ENCODE measurements at regions not wholly inside any gene's neighbourhood (a gene's known extent, or its start where the extent isn't known, plus 50 kb on each side); places are given as distances from the start of the nearest gene placed in this dataset.

- Histone ChIP-seq H3K4me3 (ENCODE audit: insufficient read depth, low read length, poor library complexity, severe bottlenecking) (no peak overlapping the region), H3K9me2 (replicated peaks; ENCODE audit: insufficient read depth, low read length) (no peaks in the 10 kb centered on the region), H4K20me1 (ENCODE audit: low read depth, low read length) (no peaks in the 10 kb centered on the region), H3K27ac (ENCODE audit: low read depth, low read length) (no peak overlapping the region), H3K27me3 (ENCODE audit: low read length) (no peaks in the 10 kb centered on the region), H3K9me3 (ENCODE audit: insufficient read depth, low read length) (no peaks in the 10 kb centered on the region), H3K36me3 (ENCODE audit: low read length) (no peaks in the 10 kb centered on the region), H2AFZ (ENCODE audit: low read depth, low read length, severe bottlenecking) (no peak overlapping the region), H3F3A (ENCODE audit: insufficient read depth) (no peaks in the 10 kb centered on the region), H3K9ac (ENCODE audit: low read length) (no peak overlapping the region), H3K79me2 (ENCODE audit: insufficient read depth, low read length) (no peaks in the 10 kb centered on the region), H3K4me2 (ENCODE audit: low read depth, low read length, poor library complexity, severe bottlenecking) (no peak overlapping the region)
- TF ChIP-seq EZH2phosphoT487 (conservative IDR thresholded peaks at IDR 0.05; ENCODE audit: low read length), result no peak
Measured at GRCh38 chr16:72471317-72471924, 299.5 kb upstream of the PMFBP1 start.

GRCh38 chr16:72470541-72470940 lies 298.6 kb upstream of the PMFBP1 start:
- Histone ChIP-seq H3K4me2 (ENCODE audit: low read depth, low read length, poor library complexity, severe bottlenecking) (no peak overlapping the region), H3K9me2 (replicated peaks; ENCODE audit: insufficient read depth, low read length) (no peaks in the 10 kb centered on the region), H3K9me3 (ENCODE audit: insufficient read depth, low read length) (no peaks in the 10 kb centered on the region), H3K9ac (ENCODE audit: low read length) (no peak overlapping the region), H3K27ac (ENCODE audit: low read depth, low read length) (no peak overlapping the region), H2AFZ (ENCODE audit: low read depth, low read length, severe bottlenecking) (no peak overlapping the region), H3K4me3 (ENCODE audit: insufficient read depth, low read length, poor library complexity, severe bottlenecking) (no peak overlapping the region), H3K79me2 (ENCODE audit: insufficient read depth, low read length) (no peaks in the 10 kb centered on the region), H3K36me3 (ENCODE audit: low read length) (no peaks in the 10 kb centered on the region), H4K20me1 (ENCODE audit: low read depth, low read length) (no peaks in the 10 kb centered on the region), H3K27me3 (ENCODE audit: low read length) (no peaks in the 10 kb centered on the region), H3F3A (ENCODE audit: insufficient read depth) (no peaks in the 10 kb centered on the region)
- no peak for TF ChIP-seq EZH2phosphoT487 (conservative IDR thresholded peaks at IDR 0.05; ENCODE audit: low read length)
- no peak for TF ChIP-seq CTCF (IDR thresholded peaks at IDR 0.05; ENCODE audit: insufficient read depth, low read length, poor library complexity, severe bottlenecking)

GRCh38 chr16:72469932-72470331 lies 298.0 kb upstream of the PMFBP1 start:
- no peak overlapping the region for H2AFZ ChIP-seq (ENCODE audit: low read depth, low read length, severe bottlenecking)
- H4K20me1 ChIP-seq (ENCODE audit: low read depth, low read length), result no peaks in the 10 kb centered on the region
- no peaks in the 10 kb centered on the region for H3F3A ChIP-seq (ENCODE audit: insufficient read depth)
- H3K27me3 ChIP-seq (ENCODE audit: low read length), result no peaks in the 10 kb centered on the region
- H3K79me2 ChIP-seq (ENCODE audit: insufficient read depth, low read length), result no peaks in the 10 kb centered on the region
- H3K36me3 ChIP-seq (ENCODE audit: low read length), result no peaks in the 10 kb centered on the region
- no peak overlapping the region for H3K4me3 ChIP-seq (ENCODE audit: insufficient read depth, low read length, poor library complexity, severe bottlenecking)
- no peak overlapping the region for H3K27ac ChIP-seq (ENCODE audit: low read depth, low read length)
- TF ChIP-seq CTCF (IDR thresholded peaks at IDR 0.05; ENCODE audit: insufficient read depth, low read length, poor library complexity, severe bottlenecking) (no peak), EZH2phosphoT487 (conservative IDR thresholded peaks at IDR 0.05; ENCODE audit: low read length) (no peak)
- no peak overlapping the region for H3K4me2 ChIP-seq (ENCODE audit: low read depth, low read length, poor library complexity, severe bottlenecking)
- H3K9me2 ChIP-seq (replicated peaks; ENCODE audit: insufficient read depth, low read length), result no peaks in the 10 kb centered on the region
- no peaks in the 10 kb centered on the region for H3K9me3 ChIP-seq (ENCODE audit: insufficient read depth, low read length)
- H3K9ac ChIP-seq (ENCODE audit: low read length), result no peak overlapping the region

DNA sequence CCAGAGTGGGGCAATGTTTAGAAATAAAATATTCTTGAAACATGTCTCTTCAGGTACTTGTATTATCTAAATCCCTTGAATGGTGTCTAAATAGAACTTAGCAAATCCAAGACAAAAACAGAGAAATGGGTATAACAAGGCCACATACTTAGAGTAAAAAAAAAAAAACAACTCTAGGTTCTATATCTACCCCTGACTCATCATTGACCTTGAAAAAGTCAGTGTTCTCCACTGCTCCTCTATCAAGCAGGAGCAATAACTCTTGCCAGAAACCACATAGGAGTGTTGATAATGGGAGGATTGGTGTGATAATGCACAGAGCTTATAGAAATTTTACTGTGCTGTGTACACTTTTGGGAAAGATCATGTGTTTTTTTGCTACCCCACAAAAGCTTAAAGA lies 296.6 kb upstream of the PMFBP1 start:
- Histone ChIP-seq H3K9me2 (replicated peaks; ENCODE audit: insufficient read depth, low read length) (no peaks in the 10 kb centered on the region), H3K9me3 (ENCODE audit: insufficient read depth, low read length) (no peaks in the 10 kb centered on the region), H2AFZ (ENCODE audit: low read depth, low read length, severe bottlenecking) (no peak overlapping the region), H3K36me3 (ENCODE audit: low read length) (no peaks in the 10 kb centered on the region), H3K9ac (ENCODE audit: low read length) (no peak overlapping the region), H3F3A (ENCODE audit: insufficient read depth) (no peaks in the 10 kb centered on the region), H3K4me2 (ENCODE audit: low read depth, low read length, poor library complexity, severe bottlenecking) (no peak overlapping the region), H3K4me3 (ENCODE audit: insufficient read depth, low read length, poor library complexity, severe bottlenecking) (no peak overlapping the region), H3K27ac (ENCODE audit: low read depth, low read length) (no peak overlapping the region), H4K20me1 (ENCODE audit: low read depth, low read length) (no peaks in the 10 kb centered on the region), H3K27me3 (ENCODE audit: low read length) (no peaks in the 10 kb centered on the region), H3K79me2 (ENCODE audit: insufficient read depth, low read length) (no peaks in the 10 kb centered on the region)
- TF ChIP-seq EZH2phosphoT487 (conservative IDR thresholded peaks at IDR 0.05; ENCODE audit: low read length) (no peak), CTCF (IDR thresholded peaks at IDR 0.05; ENCODE audit: insufficient read depth, low read length, poor library complexity, severe bottlenecking) (no peak)
